ENCODE measurements at regions not wholly inside any gene's neighbourhood (a gene's known extent, or its start where the extent isn't known, plus 50 kb on each side); places are given as distances from the start of the nearest gene placed in this dataset.

DNA sequence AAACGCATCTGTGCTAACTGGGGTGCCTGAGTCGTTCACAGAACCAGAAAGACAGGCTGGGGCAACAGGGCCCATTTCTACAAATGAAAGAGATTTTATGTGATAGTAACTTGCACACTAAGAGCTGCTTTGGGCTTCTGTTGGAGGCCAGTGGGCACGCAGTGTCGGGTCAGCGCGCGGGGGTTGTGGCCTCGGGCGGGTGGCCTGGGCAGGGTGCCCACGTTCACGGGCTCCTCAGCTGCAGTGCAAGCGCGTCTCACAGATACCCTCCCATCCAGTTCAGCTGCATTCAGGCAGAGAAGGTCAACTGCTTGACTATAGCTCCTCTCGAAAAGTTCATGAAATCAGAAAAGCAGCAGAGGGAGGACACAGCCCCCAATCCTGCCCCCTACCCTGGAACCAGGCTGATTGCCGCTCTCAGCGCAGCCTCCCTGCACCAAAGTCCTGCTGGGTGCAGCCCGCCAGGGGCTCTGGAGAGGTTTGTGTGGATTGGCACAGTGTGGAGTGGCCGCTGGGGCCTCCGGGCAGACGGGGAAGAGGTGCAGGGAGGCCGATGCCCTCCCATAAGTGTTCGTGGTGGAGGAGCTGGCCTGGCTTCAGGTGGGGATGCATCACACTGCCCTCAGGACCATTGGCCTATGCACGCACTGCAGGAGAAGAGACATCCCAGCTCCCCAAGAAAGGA, 582.8 kb downstream of the TCERG1L start:
- H3K27ac ChIP-seq, result no peak overlapping the region
- peaks cover 0 to 6% (median 0%) of the 10 kb centered on the region in 4 donors for H3K27me3 ChIP-seq
- 69 to 80% methylated on average over 9 to 22 of the region's 23 CpGs for WGBS, 2 donors
- no peaks in the 10 kb centered on the region for H3K9me3 ChIP-seq
- no peaks in the 10 kb centered on the region for H3K4me1 ChIP-seq
- H3K4me3 ChIP-seq, result no peak overlapping the region
- intact Hi-C loops (cut with DNase I), result no loop called here
- no peak for DNase-seq
- no peaks in the 10 kb centered on the region for H3K36me3 ChIP-seq
- TF ChIP-seq, protein P1, sequence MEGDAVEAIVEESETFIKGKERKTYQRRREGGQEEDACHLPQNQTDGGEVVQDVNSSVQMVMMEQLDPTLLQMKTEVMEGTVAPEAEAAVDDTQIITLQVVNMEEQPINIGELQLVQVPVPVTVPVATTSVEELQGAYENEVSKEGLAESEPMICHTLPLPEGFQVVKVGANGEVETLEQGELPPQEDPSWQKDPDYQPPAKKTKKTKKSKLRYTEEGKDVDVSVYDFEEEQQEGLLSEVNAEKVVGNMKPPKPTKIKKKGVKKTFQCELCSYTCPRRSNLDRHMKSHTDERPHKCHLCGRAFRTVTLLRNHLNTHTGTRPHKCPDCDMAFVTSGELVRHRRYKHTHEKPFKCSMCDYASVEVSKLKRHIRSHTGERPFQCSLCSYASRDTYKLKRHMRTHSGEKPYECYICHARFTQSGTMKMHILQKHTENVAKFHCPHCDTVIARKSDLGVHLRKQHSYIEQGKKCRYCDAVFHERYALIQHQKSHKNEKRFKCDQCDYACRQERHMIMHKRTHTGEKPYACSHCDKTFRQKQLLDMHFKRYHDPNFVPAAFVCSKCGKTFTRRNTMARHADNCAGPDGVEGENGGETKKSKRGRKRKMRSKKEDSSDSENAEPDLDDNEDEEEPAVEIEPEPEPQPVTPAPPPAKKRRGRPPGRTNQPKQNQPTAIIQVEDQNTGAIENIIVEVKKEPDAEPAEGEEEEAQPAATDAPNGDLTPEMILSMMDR (IDR thresholded peaks at IDR 0.05), result no peak
- TF ChIP-seq POLR2A (IDR thresholded peaks at IDR 0.05), result no peak

DNA sequence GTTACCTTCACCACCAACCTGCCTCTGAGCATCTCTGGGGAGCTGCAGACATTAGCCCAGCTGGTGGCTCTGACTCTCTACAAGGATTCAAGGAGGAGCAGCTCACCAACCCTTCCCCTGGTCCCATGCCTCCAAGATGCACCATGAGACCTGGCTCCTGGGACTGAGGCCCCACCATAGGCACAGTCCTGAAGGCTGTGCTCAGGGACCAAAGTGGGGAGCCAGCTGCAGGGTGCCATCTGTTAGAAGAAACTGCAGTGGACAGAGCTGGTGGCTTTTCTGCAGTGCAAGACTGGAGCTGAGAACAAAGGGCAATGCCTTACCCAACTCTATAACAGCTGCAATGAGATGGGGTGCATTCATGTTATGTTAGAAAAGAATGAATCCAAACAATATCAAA, 581.6 kb downstream of the TCERG1L start:
- no peak for DNase-seq
- intact Hi-C loops (cut with DNase I), result no loop called here
- Histone ChIP-seq H3K4me1 (no peaks in the 10 kb centered on the region), H3K9me3 (no peaks in the 10 kb centered on the region), H3K27ac (no peak overlapping the region), H3K36me3 (no peaks in the 10 kb centered on the region), H3K27me3 (peaks cover 0 to 6% (median 0%) of the 10 kb centered on the region in 4 donors), H3K4me3 (no peak overlapping the region)
- TF ChIP-seq POLR2A (IDR thresholded peaks at IDR 0.05), result no peak
- TF ChIP-seq, protein P1 (IDR thresholded peaks at IDR 0.05), result no peak

DNA sequence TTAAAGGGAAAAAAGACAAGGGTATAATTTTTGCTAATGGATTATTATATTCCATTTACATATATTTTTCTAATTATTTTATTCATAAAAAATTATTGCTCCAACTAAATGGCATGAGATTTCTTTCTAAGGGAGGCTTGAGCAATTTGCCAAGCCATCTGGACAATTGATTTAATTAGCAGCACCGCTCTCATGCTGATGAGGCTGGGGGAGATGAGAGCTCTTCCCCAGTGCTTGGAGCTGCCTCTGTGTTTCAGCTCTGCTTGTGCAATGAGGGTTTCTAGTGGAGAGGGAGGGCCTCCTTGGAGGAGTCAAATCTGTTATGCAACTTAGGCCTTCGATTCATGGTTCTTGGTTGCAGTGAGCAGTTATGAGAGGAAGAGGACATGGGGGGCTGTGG, 574.3 kb downstream of the TCERG1L start:
- Histone ChIP-seq H3K27me3 (no peaks in the 10 kb centered on the region), H3K4me1 (no peaks in the 10 kb centered on the region), H3K27ac (no peak overlapping the region), H3K4me3 (no peak overlapping the region), H3K9me3 (no peaks in the 10 kb centered on the region), H3K36me3 (no peaks in the 10 kb centered on the region)
- TF ChIP-seq, protein P1 (IDR thresholded peaks at IDR 0.05), result no peak
- TF ChIP-seq POLR2A (IDR thresholded peaks at IDR 0.05), result no peak
- intact Hi-C loops (cut with DNase I), result no loop called here
- 46 to 76% methylated on average over 2 of the region's 2 CpGs for WGBS, 2 donors
- DNase-seq, result no peak

DNA sequence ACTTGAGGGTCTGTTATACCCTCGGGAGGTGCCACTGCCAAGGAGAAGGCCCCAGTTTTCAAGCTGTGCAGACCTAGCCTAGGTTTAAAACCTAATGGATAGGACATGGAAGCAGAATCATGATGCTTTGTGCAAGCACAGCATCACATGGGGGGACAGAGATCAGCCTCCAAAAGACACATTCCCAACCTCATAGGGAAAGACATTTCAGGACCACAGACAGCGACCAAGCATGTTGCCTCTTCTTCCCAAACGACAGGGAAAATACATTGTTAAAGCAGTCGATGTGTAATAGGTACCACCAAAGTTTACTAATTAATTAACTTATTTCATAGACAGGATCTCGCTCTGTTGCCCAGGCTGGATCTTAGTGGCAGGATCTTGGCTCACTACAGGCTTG, 573.9 kb downstream of the TCERG1L start:
- no peak overlapping the region for H3K27ac ChIP-seq
- H3K9me3 ChIP-seq, result no peaks in the 10 kb centered on the region
- 13 to 37% methylated on average over 4 to 5 of the region's 5 CpGs for WGBS, 2 donors
- H3K36me3 ChIP-seq, result no peaks in the 10 kb centered on the region
- intact Hi-C loops (cut with DNase I), result no loop called here
- H3K4me3 ChIP-seq, result no peak overlapping the region
- TF ChIP-seq, protein P1 (IDR thresholded peaks at IDR 0.05), result no peak
- TF ChIP-seq POLR2A (IDR thresholded peaks at IDR 0.05), result no peak
- DNase-seq, result no peak
- no peaks in the 10 kb centered on the region for H3K4me1 ChIP-seq
- H3K27me3 ChIP-seq, result no peaks in the 10 kb centered on the region

DNA sequence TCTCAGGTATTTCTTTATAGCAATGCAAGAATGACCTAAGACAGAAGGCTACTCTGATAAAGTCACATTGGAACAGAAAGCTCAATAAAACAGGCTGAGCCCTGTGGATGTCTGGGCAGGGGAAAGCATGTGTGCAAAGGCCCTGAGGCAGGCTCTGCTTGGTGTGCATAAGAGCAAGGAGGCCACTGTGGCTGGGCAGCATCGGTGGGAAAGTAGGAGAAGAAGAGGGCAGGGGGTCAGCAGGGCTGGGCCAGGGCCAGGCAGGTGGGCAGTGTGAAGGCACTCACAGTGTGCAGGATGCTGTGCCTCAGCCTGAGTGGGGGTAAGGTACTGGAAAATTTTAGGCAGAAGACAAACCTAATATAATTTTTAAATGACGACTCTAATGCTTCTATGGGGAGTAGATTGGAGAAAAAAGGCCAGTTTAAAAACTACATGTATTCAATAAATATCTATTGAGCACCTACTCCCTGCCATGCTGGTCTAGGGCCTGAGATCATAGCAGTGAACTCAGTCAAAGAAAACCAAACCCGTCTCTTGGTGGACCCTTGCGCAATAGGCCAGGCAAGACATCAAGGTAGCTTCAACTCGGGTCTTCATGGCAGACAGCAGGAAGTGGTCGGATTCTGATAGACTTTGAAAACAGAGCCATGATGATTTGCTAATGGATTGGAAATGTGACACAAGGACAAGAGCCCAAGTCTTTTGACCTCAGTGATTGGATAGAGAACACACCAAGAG, 572.3 kb downstream of the TCERG1L start:
- no peak for DNase-seq
- TF ChIP-seq POLR2A (IDR thresholded peaks at IDR 0.05), result no peak
- TF ChIP-seq, protein P1 (IDR thresholded peaks at IDR 0.05), result no peak
- intact Hi-C loops (cut with DNase I), result no loop called here
- Histone ChIP-seq H3K36me3 (no peaks in the 10 kb centered on the region), H3K4me3 (no peak overlapping the region), H3K9me3 (no peaks in the 10 kb centered on the region), H3K27me3 (no peaks in the 10 kb centered on the region), H3K4me1 (no peaks in the 10 kb centered on the region), H3K27ac (no peak overlapping the region)
- 75 to 89% methylated on average over 5 to 6 of the region's 6 CpGs for WGBS, 2 donors
